H1 (cell line): ENCODE measurements at regions not wholly inside any gene's neighbourhood (a gene's known extent, or its start where the extent isn't known, plus 50 kb on each side); places are given as distances from the start of the nearest gene placed in this dataset.

Experiments
- CTCF ChIA-PET: fragments of 300-600 bp; sonication (Branson Sonifier 250); formaldehyde crosslinking; loops from one replicate; lab custom pipeline; 2021; ENCODE audit not compliant: partially characterized antibody; lab: Charles Lee
- POLR2A ChIA-PET: fragments of 300-600 bp; sonication (Branson Sonifier 250); formaldehyde crosslinking; loops from one replicate; lab custom pipeline; 2021; ENCODE audit warnings: inconsistent platforms; ENCODE audit not compliant: partially characterized antibody; lab: Charles Lee
- DNase-seq, 2 experiments: peaks; one replicate each; pipeline versions ENCODE4 v3.0.0 to v3.0.0-alpha.2; 2010 to 2022; ENCODE audit warnings: low spot score in 2 of 2, low read depth in 1 of 2, mixed read lengths in 1 of 2
- FAIRE-seq: peaks from 2 replicates; lab custom pipeline; 2011; peaks lifted over from hg19 to GRCh38; lab: Jason Lieb, UNC
- H2AFZ ChIP-seq: 2 replicates; pipeline ENCODE4 v1.8.1; 2012; ENCODE audit warnings: low read length, inconsistent platforms
- H2AK5ac ChIP-seq: 2 replicates; pipeline ENCODE4 v1.6.1; 2013; ENCODE audit warnings: low read depth, low read length
- H2BK120ac ChIP-seq: replicated peaks from 2 replicates; pipeline ENCODE3; 2013; ENCODE audit warnings: low read depth, low read length, inconsistent platforms
- H2BK12ac ChIP-seq: 2 replicates; pipeline ENCODE4 v1.6.1; 2013; ENCODE audit warnings: low read depth, low read length
- H2BK15ac ChIP-seq: 2 replicates; pipeline ENCODE4 v1.6.1; 2013; ENCODE audit warnings: low read length
- H2BK20ac ChIP-seq: 2 replicates; pipeline ENCODE4 v1.6.1; 2013; ENCODE audit warnings: low read length
- H2BK5ac ChIP-seq: 2 replicates; pipeline ENCODE4 v1.6.1; 2013; ENCODE audit warnings: low read depth, low read length
- H3K14ac ChIP-seq: 2 replicates; pipeline ENCODE4 v1.6.1; 2013; ENCODE audit warnings: inconsistent platforms; ENCODE audit not compliant: insufficient read length
- H3K18ac ChIP-seq: 2 replicates; pipeline ENCODE4 v1.6.1; 2013; ENCODE audit warnings: low read length; ENCODE audit errors: extremely low read depth
- H3K23ac ChIP-seq: 2 replicates; pipeline ENCODE4 v1.6.1; 2013; ENCODE audit warnings: inconsistent platforms; ENCODE audit not compliant: insufficient read length
- H3K23me2 ChIP-seq: 2 replicates; pipeline ENCODE4 v1.6.1; 2013; ENCODE audit warnings: low read depth, low read length
- H3K27ac ChIP-seq: 2 replicates; pipeline ENCODE4 v1.6.1; 2011; ENCODE audit warnings: low read depth, low read length, inconsistent platforms
- H3K27me3 ChIP-seq, 4 experiments: replicated peaks in 1 of 4; 1 replicate in 1 of 4; 2 replicates in 3 of 4; pipeline versions ENCODE4 v1.6.1 to v1.8.1; 2011 to 2013; ENCODE audit warnings: low read length in 3 of 4, mild to moderate bottlenecking in 3 of 4, inconsistent platforms in 2 of 4, mixed read lengths in 2 of 4, moderate library complexity in 1 of 4; ENCODE audit not compliant: control insufficient read depth in 3 of 4, insufficient read depth in 3 of 4; ENCODE audit errors: extremely low read depth in 1 of 4
- H3K36me3 ChIP-seq, 4 experiments: 2 replicates each; pipeline versions ENCODE4 v1.6.1 to v1.8.1; 2011 to 2013; ENCODE audit warnings: mild to moderate bottlenecking in 4 of 4, low read length in 3 of 4, moderate library complexity in 2 of 4, control low read depth in 1 of 4, inconsistent platforms in 1 of 4; ENCODE audit not compliant: insufficient read depth in 4 of 4, control insufficient read depth in 2 of 4
- H3K4ac ChIP-seq: replicated peaks from 2 replicates; pipeline ENCODE3; 2013; ENCODE audit warnings: low read length, low read depth, mixed read lengths, inconsistent platforms; ENCODE audit not compliant: insufficient read length
- H3K4me1 ChIP-seq, 4 experiments: replicated peaks in 1 of 4; 1 replicate in 1 of 4; 2 replicates in 3 of 4; pipeline versions ENCODE4 v1.6.1 to v1.8.1; 2011 to 2013; ENCODE audit warnings: low read length in 3 of 4, inconsistent platforms in 2 of 4, mixed read lengths in 1 of 4; ENCODE audit not compliant: insufficient read depth in 4 of 4, control insufficient read depth in 3 of 4
- H3K4me2 ChIP-seq, 2 experiments: 2 replicates each; pipeline versions ENCODE4 v1.6.1 to v1.8.1; 2011 to 2013; ENCODE audit warnings: low read depth in 2 of 2, low read length in 2 of 2, control low read depth in 1 of 2, inconsistent platforms in 1 of 2, mild to moderate bottlenecking in 1 of 2; ENCODE audit not compliant: insufficient read depth in 1 of 2
- H3K4me3 ChIP-seq, 4 experiments: fragments of 200-600, 300-600 bp in 1 of 4; sonication (generic), shearing (Covaris generic), sonication (Bioruptor Twin) in 1 of 4; 2 replicates each; pipeline versions ENCODE4 v1.5.1 to v1.8.1; 2011 to 2016; ENCODE audit warnings: low read length in 4 of 4, low read depth in 3 of 4, control low read depth in 2 of 4, inconsistent platforms in 2 of 4, mild to moderate bottlenecking in 2 of 4, mixed read lengths in 1 of 4, moderate library complexity in 1 of 4; ENCODE audit not compliant: insufficient read depth in 2 of 4; ENCODE audit errors: extremely low read depth in 1 of 4
- H3K56ac ChIP-seq: replicated peaks from 2 replicates; pipeline ENCODE3; 2013; ENCODE audit warnings: low read depth, mild to moderate bottlenecking, mixed read lengths, low read length, inconsistent platforms; ENCODE audit not compliant: insufficient read length
- H3K79me1 ChIP-seq: 2 replicates; pipeline ENCODE4 v1.6.1; 2013; ENCODE audit warnings: low read depth, low read length, control low read depth
- H3K79me2 ChIP-seq, 2 experiments: 2 replicates each; pipeline versions ENCODE4 v1.6.1 to v1.8.1; 2012 to 2013; ENCODE audit warnings: low read length in 2 of 2, mild to moderate bottlenecking in 2 of 2, inconsistent platforms in 1 of 2; ENCODE audit not compliant: insufficient read depth in 2 of 2, control insufficient read depth in 1 of 2
- H3K9ac ChIP-seq, 4 experiments: replicated peaks in 1 of 4; 1 replicate in 1 of 4; 2 replicates in 3 of 4; pipeline versions ENCODE4 v1.6.1 to v1.8.1; 2011 to 2013; ENCODE audit warnings: low read depth in 3 of 4, low read length in 3 of 4, control low read depth in 2 of 4, mild to moderate bottlenecking in 2 of 4, moderate library complexity in 2 of 4, inconsistent platforms in 1 of 4; ENCODE audit errors: extremely low read depth in 1 of 4
- H3K9me3 ChIP-seq, 2 experiments: 2 replicates each; pipeline versions ENCODE4 v1.6.1 to v1.8.1; 2012 to 2013; ENCODE audit warnings: mild to moderate bottlenecking in 2 of 2, moderate library complexity in 2 of 2, control low read depth in 1 of 2, inconsistent platforms in 1 of 2, low read depth in 1 of 2, low read length in 1 of 2, mixed read lengths in 1 of 2; ENCODE audit not compliant: insufficient read depth in 2 of 2
- H4K20me1 ChIP-seq, 2 experiments: replicated peaks in 1 of 2; 2 replicates each; pipeline versions ENCODE3 to v1.8.1; 2011 to 2013; ENCODE audit warnings: inconsistent platforms in 2 of 2, low read length in 2 of 2, mild to moderate bottlenecking in 1 of 2; ENCODE audit not compliant: insufficient read depth in 2 of 2, control insufficient read depth in 1 of 2
- H4K5ac ChIP-seq: 2 replicates; pipeline ENCODE4 v1.6.1; 2013; ENCODE audit warnings: low read length, low read depth, mixed read lengths, inconsistent platforms; ENCODE audit not compliant: insufficient read length
- H4K8ac ChIP-seq: 2 replicates; pipeline ENCODE4 v1.8.0; 2013; ENCODE audit warnings: mild to moderate bottlenecking, moderate library complexity, low read length, inconsistent platforms; ENCODE audit not compliant: insufficient read depth; ENCODE audit errors: extremely low read depth
- H4K91ac ChIP-seq: replicated peaks from 2 replicates; pipeline ENCODE3; 2013; ENCODE audit warnings: low read length, mixed read lengths, inconsistent platforms; ENCODE audit not compliant: insufficient read length
- POLR2A ChIP-seq, 2 experiments: IDR thresholded peaks; 1 replicate in 1 of 2; 2 replicates in 1 of 2; pipeline ENCODE4 v1.6.1; 2011; ENCODE audit warnings: low read depth in 2 of 2, low read length in 2 of 2, mild to moderate bottlenecking in 2 of 2; ENCODE audit errors: control extremely low read depth in 1 of 2
- WGBS, 2 experiments: shearing (Covaris generic) in 1 of 2; methylation state at CpG; one replicate each; pipeline versions ENCODE4 v1.1.6 to v1.1.7; 2013 to 2015; ENCODE audit warnings: low lambda C conversion rate in 2 of 2, mixed read lengths in 2 of 2, inconsistent platforms in 1 of 2, low coverage in 1 of 2, missing lambda C conversion rate in 1 of 2; ENCODE audit not compliant: insufficient replicate concordance in 2 of 2, insufficient coverage in 1 of 2, insufficient read length in 1 of 2; ENCODE audit errors: extremely low coverage in 1 of 2, missing lambda C conversion rate in 1 of 2; 5-methylcytosine and 5-hydroxymethylcytosine counted together

- Histone ChIP-seq H3K14ac (no peak overlapping the region), H3K9ac (no peak overlapping the region), H3K4me2 (no peak overlapping the region), H3K18ac (no peak overlapping the region), H3K27ac (no peak overlapping the region), H2BK12ac (no peak overlapping the region), H3K23me2 (no peaks in the 10 kb centered on the region), H2BK120ac (no peak overlapping the region), H2BK15ac (no peak overlapping the region)
- POLR2A ChIA-PET = no interaction called here
- TF ChIP-seq POLR2A (IDR thresholded peaks at IDR 0.05; ENCODE audit: control extremely low read depth in 1 of 2, low read depth in 2 of 2, low read length in 2 of 2) = no peak
- TF ChIP-seq, all 59 proteins: peak for 0
- Histone ChIP-seq H3K56ac (no peak overlapping the region), H4K5ac (no peak overlapping the region), H3K4me1 (peaks cover 0 to 5% (median 5%) of the 10 kb centered on the region in 4 experiments; a peak in 4 of 7 replicates), H3K27me3 (no peaks in the 10 kb centered on the region), H3K9me3 (no peaks in the 10 kb centered on the region), H3K4ac (no peak overlapping the region), H4K8ac (no peak overlapping the region), H4K20me1 (no peaks in the 10 kb centered on the region), H3K36me3 (no peaks in the 10 kb centered on the region), H2AFZ (no peak overlapping the region), H4K91ac (no peak overlapping the region), H3K23ac (no peak overlapping the region), H3K79me2 (no peaks in the 10 kb centered on the region), H2BK20ac (no peak overlapping the region), H3K79me1 (no peaks in the 10 kb centered on the region), H2BK5ac (no peak overlapping the region), H3K4me3 (no peak overlapping the region), H2AK5ac (no peak overlapping the region)
- DNase-seq = no peak
- WGBS, 2 experiments = 92% methylated on average over 2 of the region's 2 CpGs; no CpG with 5 or more reads in 1 of the 2 experiments
- CTCF ChIA-PET = interaction anchor here (0.5 to 1.5 kb wide), 5 partner anchors 15 to 357 kb away, joined by 3 to 6 read pairs (median 3); no protein-coding TSS in a partner anchor
- no peak for FAIRE-seq
These were observed 221.8 kb downstream of the SNX18 start for GRCh38 chr5:54739371-54739770.
